ENCODE measurements at regions not wholly inside any gene's neighbourhood (a gene's known extent, or its start where the extent isn't known, plus 50 kb on each side); places are given as distances from the start of the nearest gene placed in this dataset.

DNA sequence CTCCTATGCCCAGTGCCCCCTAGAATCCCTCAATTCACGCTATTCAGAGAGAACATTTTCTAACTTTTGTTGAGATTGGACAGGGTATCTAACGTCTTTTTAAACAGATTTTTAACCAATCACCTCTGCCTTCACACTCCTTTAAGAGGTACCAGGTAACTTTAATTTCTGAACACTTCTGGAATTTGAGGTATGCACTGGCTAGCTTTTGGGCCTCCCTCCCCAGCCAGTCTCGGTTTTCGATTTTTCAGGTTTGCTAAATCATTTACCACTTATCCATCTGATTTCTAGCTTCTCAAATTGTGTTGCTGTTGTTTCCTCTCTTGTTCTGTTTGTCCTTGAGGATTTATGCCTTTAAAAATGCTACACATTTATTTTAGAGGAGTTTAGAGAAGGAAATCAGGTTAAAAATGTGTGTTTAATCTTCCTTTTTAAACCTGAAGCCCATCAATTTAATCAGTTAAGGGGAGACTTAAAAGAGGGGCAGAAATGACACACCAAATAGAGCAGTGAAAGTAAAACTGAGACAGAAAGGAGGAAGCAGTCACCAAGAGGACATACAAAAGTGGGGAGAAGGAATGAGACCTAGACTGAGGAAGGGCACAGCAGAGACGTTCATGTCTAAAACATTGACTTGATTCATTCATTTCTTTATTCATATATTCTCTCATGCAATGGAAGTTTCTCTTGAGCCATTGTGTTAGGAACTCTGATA is 139.6 kb upstream of the HTR2A start:
- ATAC-seq (ENCODE audit: poor library complexity) (no peak), DNase-seq (no peak)
- H3K36me3 ChIP-seq (ENCODE audit: insufficient read depth, low read length), result no peaks in the 10 kb centered on the region
- no peaks in the 10 kb centered on the region for H3K4me1 ChIP-seq (ENCODE audit: insufficient read depth, low read length)
- intact Hi-C loops (cut with DNase I, micrococcal nuclease), result no loop called here
- no peak overlapping the region for H3K27ac ChIP-seq (ENCODE audit: low read depth in 1 of 2, low read length in 2 of 2)
- CTCF ChIA-PET, result no interaction called here
- no peak overlapping the region for H3K27ac Mint-ChIP-seq
- H3K36me3 Mint-ChIP-seq (ENCODE audit: low read depth), result no peaks in the 10 kb centered on the region
- peaks cover 24% of the 10 kb centered on the region for H3K27me3 Mint-ChIP-seq
- no peaks in the 10 kb centered on the region for H3K4me1 Mint-ChIP-seq (ENCODE audit: low read depth)
- H3K4me3 Mint-ChIP-seq, result no peak overlapping the region
- no peaks in the 10 kb centered on the region for H3K9me3 Mint-ChIP-seq
- POLR2A ChIA-PET, result no interaction called here
- no peak overlapping the region for H3K4me3 ChIP-seq (ENCODE audit: low read length)
- no peaks in the 10 kb centered on the region for H3K9me3 ChIP-seq (ENCODE audit: control insufficient read depth in 1 of 2, insufficient read depth in 1 of 2, low read length in 2 of 2)
- no peaks in the 10 kb centered on the region for H3K27me3 ChIP-seq (ENCODE audit: control insufficient read depth in 1 of 2, insufficient read depth in 2 of 2, low read length in 2 of 2)
- no peak for TF ChIP-seq CTCF (IDR thresholded peaks at IDR 0.05)

DNA sequence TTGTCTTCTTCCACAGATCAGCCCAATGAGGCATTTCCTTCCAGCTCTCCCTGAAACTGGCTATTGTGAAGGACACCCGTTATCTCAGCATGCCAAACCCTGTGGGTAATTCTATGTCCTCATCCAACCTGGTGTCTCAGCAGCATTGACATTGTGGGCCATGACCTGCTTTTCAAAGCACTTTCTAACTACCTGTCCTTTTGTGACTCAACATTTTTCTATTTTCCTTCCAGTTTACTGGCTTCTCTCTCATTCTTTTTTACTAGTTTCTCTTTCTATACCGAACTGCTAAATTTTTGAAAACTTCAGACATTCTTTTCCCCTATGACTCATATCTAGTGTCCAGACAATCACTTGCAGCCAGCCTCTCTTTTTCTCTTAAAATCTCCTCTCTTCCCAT is 136.4 kb upstream of the HTR2A start:
- peaks cover 24% of the 10 kb centered on the region for H3K27me3 Mint-ChIP-seq
- Histone ChIP-seq H3K4me3 (ENCODE audit: low read length) (no peak overlapping the region), H3K9me3 (ENCODE audit: control insufficient read depth in 1 of 2, insufficient read depth in 1 of 2, low read length in 2 of 2) (no peaks in the 10 kb centered on the region), H3K4me1 (ENCODE audit: insufficient read depth, low read length) (no peaks in the 10 kb centered on the region), H3K27me3 (ENCODE audit: control insufficient read depth in 1 of 2, insufficient read depth in 2 of 2, low read length in 2 of 2) (no peaks in the 10 kb centered on the region), H3K27ac (ENCODE audit: low read depth in 1 of 2, low read length in 2 of 2) (no peak overlapping the region), H3K36me3 (ENCODE audit: insufficient read depth, low read length) (no peaks in the 10 kb centered on the region)
- intact Hi-C loops (cut with DNase I, micrococcal nuclease), result no loop called here
- ATAC-seq (ENCODE audit: poor library complexity) (no peak), DNase-seq (no peak)
- no peak for TF ChIP-seq CTCF (IDR thresholded peaks at IDR 0.05)
- no peaks in the 10 kb centered on the region for H3K9me3 Mint-ChIP-seq
- no peaks in the 10 kb centered on the region for H3K4me1 Mint-ChIP-seq (ENCODE audit: low read depth)
- POLR2A ChIA-PET, result no interaction called here
- CTCF ChIA-PET, result no interaction called here
- H3K4me3 Mint-ChIP-seq, result no peak overlapping the region
- no peak overlapping the region for H3K27ac Mint-ChIP-seq
- H3K36me3 Mint-ChIP-seq (ENCODE audit: low read depth), result no peaks in the 10 kb centered on the region

DNA sequence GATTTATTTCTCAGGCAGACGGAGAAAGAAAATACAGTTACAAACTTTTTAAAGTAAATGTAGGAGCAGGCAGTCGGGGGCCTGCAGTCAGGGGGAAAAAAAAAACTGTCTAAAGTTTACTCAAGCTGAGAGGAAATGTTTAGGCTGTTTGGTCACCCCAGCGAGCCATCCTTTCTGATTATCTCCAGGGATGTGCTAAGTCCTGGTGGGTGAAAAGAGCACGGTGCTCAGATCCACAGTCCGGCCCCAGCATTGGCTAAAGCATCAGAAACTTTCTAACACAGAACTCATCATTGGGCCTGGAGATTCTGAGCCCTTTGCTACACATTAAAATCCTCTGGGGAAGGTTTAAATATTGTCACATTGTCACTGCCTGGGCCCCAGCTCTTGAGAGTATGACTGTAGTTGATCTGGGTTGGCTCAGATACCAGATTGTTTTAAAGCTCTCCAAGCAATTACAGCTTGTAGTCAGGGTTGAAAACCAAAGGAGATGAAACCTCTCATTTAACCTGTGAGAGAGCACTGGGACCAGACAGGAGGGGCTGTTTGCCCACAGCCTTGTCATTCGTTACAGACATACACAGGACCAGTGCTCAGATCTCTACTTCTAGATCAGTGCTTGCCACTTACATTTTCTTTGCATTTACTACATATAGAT is 131.1 kb upstream of the HTR2A start:
- DNase-seq (no peak), ATAC-seq (ENCODE audit: poor library complexity) (no peak)
- ChIA-PET POLR2A (no interaction called here), CTCF (no interaction called here)
- H3K27ac Mint-ChIP-seq, result no peak overlapping the region
- H3K4me1 ChIP-seq (ENCODE audit: insufficient read depth, low read length), result no peaks in the 10 kb centered on the region
- H3K27me3 ChIP-seq (ENCODE audit: control insufficient read depth in 1 of 2, insufficient read depth in 2 of 2, low read length in 2 of 2), result no peaks in the 10 kb centered on the region
- intact Hi-C loops (cut with DNase I, micrococcal nuclease), result no loop called here
- no peaks in the 10 kb centered on the region for H3K36me3 ChIP-seq (ENCODE audit: insufficient read depth, low read length)
- H3K27me3 Mint-ChIP-seq, result no peaks in the 10 kb centered on the region
- no peak overlapping the region for H3K4me3 Mint-ChIP-seq
- H3K4me3 ChIP-seq (ENCODE audit: low read length), result no peak overlapping the region
- no peak for TF ChIP-seq CTCF (IDR thresholded peaks at IDR 0.05)
- no peaks in the 10 kb centered on the region for H3K36me3 Mint-ChIP-seq (ENCODE audit: low read depth)
- H3K27ac ChIP-seq (ENCODE audit: low read depth in 1 of 2, low read length in 2 of 2), result no peak overlapping the region
- H3K9me3 ChIP-seq (ENCODE audit: control insufficient read depth in 1 of 2, insufficient read depth in 1 of 2, low read length in 2 of 2), result no peaks in the 10 kb centered on the region
- H3K9me3 Mint-ChIP-seq, result no peaks in the 10 kb centered on the region
- H3K4me1 Mint-ChIP-seq (ENCODE audit: low read depth), result no peaks in the 10 kb centered on the region
